HEK293 (cell line): ENCODE measurements at regions not wholly inside any gene's neighbourhood (a gene's known extent, or its start where the extent isn't known, plus 50 kb on each side); places are given as distances from the start of the nearest gene placed in this dataset.

Experiments
- CTCF ChIA-PET: fragments of 350-600 bp; formaldehyde crosslinking; extraction: SDS; loops from one replicate; lab custom pipeline; 2021; ENCODE audit warnings: antibody characterized with exemption; lab: Yijun Ruan, JAX
- POLR2A ChIA-PET: fragments of 300-600 bp; formaldehyde crosslinking; extraction: SDS; loops from one replicate; lab custom pipeline; 2020; ENCODE audit warnings: antibody characterized with exemption, inconsistent platforms; lab: Yijun Ruan, JAX
- H3K27ac ChIP-seq: fragments of 200-500 bp; sonication (Bioruptor generic); 2 replicates; pipeline ENCODE4 v1.5.1; 2014; ENCODE audit warnings: low read depth, low read length, control low read depth, inconsistent platforms; ENCODE audit errors: extremely low read depth
- H3K36me3 ChIP-seq, 2 experiments: fragments of 200-500 bp in 1 of 2; sonication (Bioruptor generic) in 1 of 2; 1 replicate in 1 of 2; 2 replicates in 1 of 2; pipeline ENCODE4 v1.5.1; 2014 to 2017; ENCODE audit warnings: inconsistent platforms in 2 of 2, low read length in 2 of 2; ENCODE audit not compliant: control insufficient read depth in 2 of 2, insufficient read depth in 1 of 2
- H3K4me1 ChIP-seq: fragments of 200-500 bp; sonication (Bioruptor generic); 2 replicates; pipeline ENCODE4 v1.5.1; 2014; ENCODE audit warnings: mild to moderate bottlenecking, low read length, inconsistent platforms; ENCODE audit not compliant: control insufficient read depth, insufficient read depth
- H3K4me3 ChIP-seq: 2 replicates; pipeline ENCODE4 v1.5.1; 2011; ENCODE audit warnings: low read depth, mild to moderate bottlenecking, control low read depth, low read length, moderate library complexity
- H3K9me3 ChIP-seq: fragments of 200-500 bp; sonication (Bioruptor generic); 2 replicates; pipeline ENCODE4 v1.5.1; 2014; ENCODE audit warnings: low read depth, low read length, inconsistent platforms; ENCODE audit not compliant: control insufficient read depth, insufficient read depth
- GLI4 ChIP-seq: fragments of 450-650 bp; formaldehyde crosslinking; IDR thresholded peaks from 2 replicates; pipeline ENCODE4 v1.5.1; 2016; ENCODE audit warnings: missing biosample characterization, missing genetic modification characterization
- KLF17 ChIP-seq: fragments of 450-650 bp; formaldehyde crosslinking; IDR thresholded peaks from 2 replicates; pipeline ENCODE4 v1.5.1; 2016; ENCODE audit warnings: missing biosample characterization, missing genetic modification characterization
- PRDM1 ChIP-seq: fragments of 450-650 bp; formaldehyde crosslinking; IDR thresholded peaks from 2 replicates; pipeline ENCODE4; 2016; ENCODE audit warnings: missing biosample characterization, missing genetic modification characterization
- SCRT1 ChIP-seq: fragments of 450-650 bp; formaldehyde crosslinking; IDR thresholded peaks from 2 replicates; pipeline ENCODE4 v1.5.1; 2016; ENCODE audit warnings: missing biosample characterization, missing genetic modification characterization, borderline replicate concordance
- ZBTB10 ChIP-seq: fragments of 450-650 bp; formaldehyde crosslinking; IDR thresholded peaks from 2 replicates; pipeline ENCODE4 v1.5.1; 2016; ENCODE audit warnings: missing biosample characterization, missing genetic modification characterization
- ZBTB17 ChIP-seq: fragments of 450-650 bp; formaldehyde crosslinking; IDR thresholded peaks from 2 replicates; pipeline ENCODE4 v1.5.1; 2016; ENCODE audit warnings: missing biosample characterization, missing genetic modification characterization
- ZBTB49 ChIP-seq: fragments of 450-650 bp; formaldehyde crosslinking; IDR thresholded peaks from 2 replicates; pipeline ENCODE4 v1.5.1; 2016; ENCODE audit warnings: missing biosample characterization, missing genetic modification characterization, low read depth
- ZNF121 ChIP-seq: fragments of 450-650 bp; formaldehyde crosslinking; IDR thresholded peaks from 2 replicates; pipeline ENCODE4 v1.5.1; 2016; ENCODE audit warnings: missing biosample characterization, missing genetic modification characterization
- ZNF391 ChIP-seq: fragments of 450-650 bp; formaldehyde crosslinking; IDR thresholded peaks from 2 replicates; pipeline ENCODE4 v1.5.1; 2016; ENCODE audit warnings: low read depth, missing biosample characterization, missing genetic modification characterization, borderline replicate concordance
- ZNF501 ChIP-seq: fragments of 450-650 bp; formaldehyde crosslinking; IDR thresholded peaks from 2 replicates; pipeline ENCODE4 v1.5.1; 2016; ENCODE audit warnings: missing biosample characterization, missing genetic modification characterization
- ZNF544 ChIP-seq: fragments of 450-650 bp; formaldehyde crosslinking; IDR thresholded peaks from 2 replicates; pipeline ENCODE4 v1.5.0; 2017; ENCODE audit warnings: missing biosample characterization, missing genetic modification characterization
- ZNF561 ChIP-seq: fragments of 450-650 bp; IDR thresholded peaks from 2 replicates; pipeline ENCODE4 v1.5.1; 2018; ENCODE audit warnings: missing biosample characterization, missing genetic modification characterization, borderline replicate concordance
- ZNF639 ChIP-seq: fragments of 450-650 bp; formaldehyde crosslinking; IDR thresholded peaks from 2 replicates; pipeline ENCODE4 v1.5.1; 2016; ENCODE audit warnings: missing biosample characterization, missing genetic modification characterization

- Histone ChIP-seq H3K4me1 (no peaks in the 10 kb centered on the region; the same call in none of the 2 replicates), H3K4me3 (no peak overlapping the region), H3K27ac (no peak overlapping the region), H3K36me3 (peaks cover 11 to 47% of the 10 kb centered on the region in 2 experiments), H3K9me3 (no peaks in the 10 kb centered on the region)
- POLR2A ChIA-PET = no interaction called here
- CTCF ChIA-PET = interaction anchor here (1.3 kb wide), 1 partner anchor 39 kb away, joined by 3 read pairs; no protein-coding TSS in a partner anchor
- no peak for TF ChIP-seq ZNF501 (tag by site-specific recombination)
- no peak for TF ChIP-seq ZNF561 (tag by site-specific recombination)
- peak; percentile 97 for TF ChIP-seq ZBTB17 (tag by site-specific recombination)
These were observed 52.5 kb downstream of the GARRE1 start for GRCh38 chr19:34306824-34307223.

- Histone ChIP-seq H3K36me3 (peaks cover 11 to 29% of the 10 kb centered on the region in 2 experiments), H3K4me3 (no peak overlapping the region)
- POLR2A ChIA-PET = no interaction called here
- TF ChIP-seq ZBTB49 (no peak), KLF17 (tag by site-specific recombination) (no peak), GLI4 (tag by site-specific recombination) (no peak), ZBTB10 (tag by site-specific recombination) (no peak), SCRT1 (no peak), ZNF544 (tag by site-specific recombination) (no peak), ZNF391 (tag by site-specific recombination) (no peak)
- TF ChIP-seq, all 188 proteins: peak for 0
- H3K9me3 ChIP-seq = no peaks in the 10 kb centered on the region
- H3K4me1 ChIP-seq = no peaks in the 10 kb centered on the region; the same call in none of the 2 replicates
- H3K27ac ChIP-seq = no peak overlapping the region
- CTCF ChIA-PET = interaction anchor here (0.6 to 0.7 kb wide), 2 partner anchors 89 to 187 kb away, joined by 3 to 5 read pairs; no protein-coding TSS in a partner anchor
These were observed 54.3 kb downstream of the GARRE1 start for GRCh38 chr19:34308381-34309367.

- Histone ChIP-seq H3K4me1 (peaks cover 7% of the 10 kb centered on the region), H3K4me3 (no peak overlapping the region), H3K9me3 (no peaks in the 10 kb centered on the region), H3K27ac (no peak overlapping the region), H3K36me3 (peaks cover 11 to 20% of the 10 kb centered on the region in 2 experiments)
- TF ChIP-seq ZNF121 = peak; percentile 97
- peak; percentile 93 for TF ChIP-seq PRDM1 (tag by site-specific recombination)
- TF ChIP-seq ZNF639 (tag by site-specific recombination) = no peak
- ChIA-PET POLR2A (no interaction called here), CTCF (interaction anchor here (0.7 kb wide), 1 partner anchor 187 kb away, joined by 3 read pairs; no protein-coding TSS in a partner anchor)
These were observed 55.2 kb downstream of the GARRE1 start for GRCh38 chr19:34309368-34310138.
